SK-N-DZ (cell line): ENCODE measurements at regions not wholly inside any gene's neighbourhood (a gene's known extent, or its start where the extent isn't known, plus 50 kb on each side); places are given as distances from the start of the nearest gene placed in this dataset.
A peak's percentile ranks its signal among the peaks of the same experiment; 100 is the strongest.

Experiments used
- DNase-seq: peaks from one replicate; pipeline ENCODE4 v3.0.0-alpha.2; 2015; ENCODE audit warnings: low spot score

DNA sequence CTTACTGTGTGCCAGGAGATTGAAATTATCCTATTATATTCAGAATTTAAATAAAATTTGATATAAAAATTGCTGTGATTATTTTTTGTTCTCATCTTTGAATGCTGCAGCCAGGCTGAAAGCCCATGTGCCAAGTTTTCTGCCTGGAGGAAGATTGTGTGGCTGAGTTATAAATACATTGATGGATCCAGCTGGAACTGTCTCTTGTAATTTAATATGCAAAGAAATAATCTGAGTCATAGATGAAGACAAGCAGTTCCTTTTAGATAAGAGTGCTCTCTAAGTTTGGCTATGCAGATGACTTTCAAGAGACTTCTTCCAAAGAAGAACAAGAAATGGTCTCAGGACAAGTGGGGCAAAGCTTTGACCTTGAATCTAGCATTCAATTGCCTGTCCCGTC lies 871.0 kb downstream of the CDH11 start:
- DNase-seq = no peak

DNA sequence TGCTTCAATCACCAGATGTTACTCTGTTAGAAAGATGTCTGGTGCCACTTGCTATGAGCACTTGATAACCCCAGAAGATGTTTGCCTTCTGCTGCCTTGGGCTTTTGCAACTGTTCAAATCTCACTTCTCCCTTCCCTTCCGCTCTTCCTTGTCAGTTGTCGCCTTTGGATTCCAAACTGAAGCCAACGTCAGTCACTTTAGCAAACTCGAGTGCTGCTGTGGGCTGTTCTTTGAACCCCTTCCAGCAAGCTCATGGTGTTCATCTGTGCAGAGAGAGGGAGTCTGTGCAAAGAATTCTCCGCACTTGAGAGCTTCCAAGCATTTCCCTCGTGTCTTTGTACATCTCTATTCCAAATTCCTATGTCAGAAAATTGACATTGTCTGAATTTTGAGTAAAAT lies 879.4 kb downstream of the CDH11 start:
- no peak for DNase-seq

DNA sequence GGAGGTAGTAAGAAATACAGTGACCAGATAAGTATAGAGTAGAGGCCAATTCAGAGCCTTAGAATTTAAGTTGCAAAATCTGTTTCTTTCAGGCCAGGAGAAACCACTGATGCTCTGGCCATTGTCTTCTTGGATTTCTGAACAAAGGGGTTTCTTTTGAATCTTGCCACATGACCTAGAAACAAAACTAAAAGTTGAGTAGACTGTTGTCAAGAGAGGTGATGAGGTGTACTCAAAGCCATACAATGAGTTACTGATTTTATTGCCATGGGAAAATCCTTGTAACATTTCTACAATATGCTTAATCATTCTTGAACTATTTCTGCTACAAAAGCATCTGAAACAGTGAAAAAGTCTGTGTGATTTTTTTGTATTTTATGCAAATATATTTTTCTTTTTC lies 881.3 kb downstream of the CDH11 start:
- no peak for DNase-seq

DNA sequence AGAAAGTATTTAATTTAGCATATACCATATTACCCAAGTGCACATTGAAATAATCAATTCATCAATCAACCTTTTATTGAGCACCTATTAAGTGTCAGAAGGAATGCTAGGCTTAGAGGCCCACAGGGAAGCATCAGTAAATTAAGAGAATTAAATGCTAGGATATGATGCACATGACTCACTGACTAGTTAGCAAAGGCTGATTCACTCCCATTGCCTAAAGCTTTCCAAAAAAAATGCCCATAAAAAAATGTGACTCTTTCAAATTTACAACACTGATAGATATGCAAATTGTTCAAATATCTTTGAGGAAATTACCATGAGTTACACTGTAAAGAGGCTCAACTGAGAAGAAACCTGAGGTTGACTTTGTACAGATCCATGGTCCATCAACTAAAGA lies 883.3 kb downstream of the CDH11 start:
- no peak for DNase-seq

DNA sequence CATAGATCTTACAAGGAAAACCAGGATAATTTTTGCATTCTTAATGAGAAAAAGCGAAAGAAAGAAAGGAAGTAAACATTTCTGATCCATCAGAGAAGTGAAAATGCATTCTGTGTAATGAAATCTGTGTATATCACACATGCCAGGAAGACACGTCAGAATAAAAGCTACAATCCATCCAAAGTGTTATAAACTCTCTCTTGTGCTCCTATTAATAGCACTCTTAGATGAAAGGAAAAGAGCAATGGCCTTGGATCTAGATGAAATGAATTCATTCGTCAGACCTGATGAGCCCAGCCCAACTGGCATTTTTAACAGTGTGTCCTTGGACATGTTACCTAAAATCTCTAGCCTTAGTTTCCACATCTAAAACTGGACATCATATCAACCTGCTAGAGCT lies 885.5 kb downstream of the CDH11 start:
- no peak for DNase-seq

DNA sequence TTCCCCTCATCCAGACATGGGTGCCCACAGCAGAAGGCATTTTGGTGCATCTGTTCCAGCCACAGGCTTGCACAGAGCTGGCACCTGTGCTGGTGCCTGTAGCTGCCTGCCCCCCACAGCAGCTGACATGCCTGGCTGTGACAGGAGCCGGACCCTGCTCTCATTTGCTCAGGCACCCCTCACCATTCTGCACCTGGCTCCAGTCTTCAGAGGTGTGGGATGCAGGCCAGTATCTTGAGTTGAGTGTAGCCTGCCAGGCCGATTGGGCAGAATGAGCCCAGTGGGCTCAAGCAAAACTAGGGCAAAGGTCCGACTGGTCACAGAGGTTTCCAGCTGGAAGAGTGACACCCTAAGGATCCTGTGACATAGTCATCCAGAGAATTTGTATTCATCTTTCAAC lies 887.7 kb downstream of the CDH11 start:
- DNase-seq = no peak

DNA sequence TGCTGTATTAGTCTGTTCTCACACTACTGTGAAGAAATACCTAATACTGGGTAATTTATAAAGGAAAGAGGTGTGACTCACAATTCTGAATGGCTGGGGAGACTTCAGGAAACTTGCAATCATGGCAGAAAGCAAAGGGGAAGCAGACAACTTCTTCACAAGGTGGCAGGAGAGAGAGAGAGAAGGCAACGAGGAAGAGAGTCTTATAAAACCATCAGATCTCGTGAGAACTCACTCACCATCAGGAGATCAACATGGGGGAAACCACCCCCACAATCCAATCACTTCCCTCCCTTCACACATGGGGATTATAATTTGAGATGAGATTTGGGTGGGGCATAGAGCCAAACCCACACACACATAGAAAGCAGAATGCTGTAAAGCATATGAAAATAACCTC lies 896.2 kb downstream of the CDH11 start:
- no peak for DNase-seq

DNA sequence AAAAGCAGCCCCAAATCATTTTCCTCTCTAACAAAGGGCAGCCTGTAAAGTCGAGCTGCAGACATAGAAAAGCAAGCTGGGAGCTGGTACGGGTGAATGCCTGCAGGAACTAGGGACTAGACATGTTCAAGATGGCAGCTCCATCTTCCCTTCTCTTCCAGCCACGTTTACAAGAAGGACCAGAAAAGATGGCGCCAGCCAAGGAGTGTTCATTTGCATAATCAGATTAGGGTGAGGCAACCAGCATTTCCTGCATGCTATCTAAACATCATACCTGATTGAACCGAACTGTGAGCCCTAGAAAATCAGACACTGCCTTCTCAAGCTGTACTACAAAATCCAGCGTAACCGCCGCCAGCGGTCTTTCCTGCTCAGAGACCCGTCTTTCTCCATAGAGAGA lies 896.8 kb downstream of the CDH11 start:
- peak; percentile 2 for DNase-seq

DNA sequence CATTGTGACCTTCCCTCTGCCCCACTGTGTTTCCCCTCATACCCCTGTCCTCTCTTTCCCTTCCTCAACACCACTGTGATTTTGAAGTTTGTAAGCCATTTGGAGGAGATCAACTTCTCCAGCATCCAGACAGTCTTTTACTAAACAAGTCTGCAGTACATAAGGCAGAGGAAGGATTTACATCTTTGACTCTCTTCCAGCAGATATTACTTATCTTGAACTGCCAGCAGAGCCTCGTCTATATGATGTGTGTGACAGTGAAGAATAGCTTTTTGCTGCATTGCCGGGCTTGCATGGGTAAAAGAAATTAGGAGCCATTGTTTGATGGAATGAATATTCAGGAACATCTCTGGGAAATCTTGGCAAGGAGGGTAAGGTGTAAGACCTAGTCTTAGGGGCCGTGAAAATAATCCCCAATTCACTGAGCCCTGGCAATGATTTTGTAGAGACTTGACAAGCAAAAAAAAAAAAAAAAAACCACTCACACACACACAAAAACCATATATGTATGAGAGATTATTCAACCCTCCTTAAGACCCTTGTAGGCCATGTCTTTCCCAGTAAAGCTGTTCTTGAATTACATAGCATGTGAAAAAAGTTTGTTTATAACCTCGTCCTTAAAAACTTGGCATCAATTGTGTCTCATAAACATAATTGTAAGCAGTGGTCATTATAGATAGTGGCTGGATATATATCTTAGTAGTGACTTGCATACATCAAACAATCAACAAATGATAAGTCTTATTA lies 903.9 kb downstream of the CDH11 start:
- no peak for DNase-seq

DNA sequence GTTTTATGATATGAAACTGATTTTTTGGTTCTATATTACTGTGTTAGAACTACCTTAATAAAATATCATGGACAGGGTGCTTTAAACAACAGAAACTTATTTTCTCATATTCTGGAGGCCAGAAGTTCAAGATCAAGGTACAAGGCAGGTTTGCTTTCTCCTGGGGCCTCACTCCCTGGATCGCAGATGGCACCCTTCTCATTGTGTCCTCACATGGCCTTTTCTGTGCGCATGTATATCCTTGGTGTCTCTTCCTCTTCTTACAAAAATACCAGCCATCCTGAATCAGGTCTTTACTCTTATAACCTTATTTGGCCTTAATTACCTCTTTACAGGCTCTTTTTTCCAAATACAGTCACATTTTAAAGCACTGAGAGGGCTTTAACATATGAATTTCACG lies 906.1 kb downstream of the CDH11 start:
- DNase-seq = no peak

DNA sequence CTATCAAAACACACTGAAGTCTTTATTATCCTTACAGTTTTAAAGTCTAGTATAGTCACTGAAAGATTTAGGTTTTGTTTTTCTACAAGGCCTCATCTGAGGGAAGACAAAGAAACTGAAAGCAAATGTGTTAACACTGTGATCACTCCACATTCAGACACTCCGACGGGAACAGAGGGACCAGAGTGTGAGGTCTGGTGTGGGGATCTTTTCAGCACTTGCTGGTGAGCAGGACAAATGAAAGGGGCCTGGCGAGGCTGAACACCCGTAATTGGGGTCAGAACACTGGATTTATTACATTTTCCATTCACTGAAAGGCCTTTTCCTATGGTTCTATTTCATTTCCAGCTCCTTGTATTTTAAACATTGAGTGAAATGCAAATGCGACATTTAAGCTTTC lies 910.5 kb downstream of the CDH11 start:
- no peak for DNase-seq

DNA sequence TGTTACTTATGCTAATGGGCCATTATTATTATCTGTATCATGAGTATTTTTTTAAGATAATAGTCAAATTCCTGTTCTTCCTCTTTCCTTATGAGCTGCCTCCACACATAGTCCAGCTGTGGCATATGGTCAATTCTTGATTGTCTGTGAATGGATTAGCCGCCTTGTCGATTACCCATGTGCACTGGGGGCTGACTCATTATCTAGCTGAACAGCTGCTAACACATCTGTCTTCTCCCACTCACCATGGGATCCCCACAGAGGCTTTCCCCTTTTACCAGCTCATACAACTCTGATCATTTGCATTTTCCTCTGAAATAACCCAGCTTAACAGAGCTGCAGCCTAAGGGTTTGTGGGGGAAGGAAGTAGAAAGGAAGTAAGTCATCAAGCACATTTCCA lies 915.0 kb downstream of the CDH11 start:
- DNase-seq = no peak

DNA sequence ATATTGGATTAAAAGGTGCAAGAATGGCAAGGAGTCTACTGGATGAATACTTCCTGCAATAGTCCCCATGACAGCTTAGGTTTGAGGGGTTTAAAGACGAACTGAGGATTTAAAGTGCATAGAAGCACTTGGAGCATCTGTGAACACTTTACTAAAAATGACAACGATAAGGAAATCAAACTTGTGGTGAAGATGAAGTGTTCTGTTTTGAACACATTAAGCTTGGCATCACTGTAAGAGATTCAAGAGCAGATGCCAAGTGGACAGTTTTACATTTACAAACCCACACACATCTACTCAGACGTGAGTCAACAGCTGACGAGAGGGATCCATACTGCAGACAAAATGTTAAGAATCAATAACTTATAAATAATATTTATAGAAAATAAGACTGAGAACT lies 918.7 kb downstream of the CDH11 start:
- no peak for DNase-seq

DNA sequence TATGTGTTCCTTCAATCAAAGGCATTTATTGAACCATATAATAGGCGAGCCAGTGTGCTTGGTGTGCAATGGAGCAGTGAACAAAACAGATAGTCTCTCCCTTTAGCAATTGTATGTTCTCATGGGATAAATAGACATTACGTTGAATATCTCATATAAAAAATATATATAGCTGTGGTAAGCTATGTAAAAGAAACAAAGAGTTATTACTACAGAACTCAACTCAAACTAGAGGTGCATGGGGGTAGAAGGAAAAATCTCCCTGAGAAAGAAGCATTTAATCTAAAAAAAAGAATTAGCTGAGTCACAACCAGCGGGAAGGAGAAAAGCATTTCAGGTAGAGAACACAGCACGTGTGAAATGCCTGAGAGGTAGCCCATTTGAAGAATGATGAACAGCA lies 919.3 kb downstream of the CDH11 start:
- DNase-seq = no peak

DNA sequence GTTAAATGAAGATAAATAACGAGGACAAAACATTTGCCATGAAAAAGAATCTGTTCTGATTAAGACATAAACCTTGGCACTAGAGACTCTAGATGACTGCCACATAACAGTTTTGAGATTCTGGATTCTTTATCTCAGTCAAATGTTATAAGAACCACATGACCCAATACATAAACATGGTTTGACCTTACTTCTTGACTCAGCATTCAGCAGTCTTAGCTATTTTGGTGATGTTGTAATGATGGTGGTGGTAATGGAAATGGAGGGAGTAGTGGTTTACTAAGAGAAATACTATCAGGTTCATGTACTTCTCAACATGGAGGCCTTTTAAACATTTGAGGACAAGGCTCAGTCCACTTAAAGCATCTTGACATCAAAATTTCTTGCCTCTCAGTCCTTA lies 925.4 kb downstream of the CDH11 start:
- DNase-seq = no peak

DNA sequence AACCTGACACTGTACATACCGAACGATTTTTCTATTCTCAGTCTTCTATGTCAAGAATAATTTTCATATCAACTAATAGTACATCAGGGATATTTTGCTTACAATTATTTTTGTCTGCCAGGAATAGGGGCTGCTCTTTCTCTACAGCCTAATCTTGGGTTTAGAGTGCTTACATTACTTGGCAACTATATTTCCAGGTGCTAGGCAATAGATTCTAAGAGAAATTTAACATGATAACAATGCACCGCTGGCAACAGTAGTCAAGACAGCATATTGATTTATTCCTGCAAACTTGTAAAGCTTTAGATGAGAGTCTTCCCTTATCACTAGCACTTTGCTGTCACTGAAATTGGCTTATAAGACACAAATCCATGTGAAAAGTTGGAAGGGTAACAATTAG lies 935.9 kb downstream of the CDH11 start:
- no peak for DNase-seq

DNA sequence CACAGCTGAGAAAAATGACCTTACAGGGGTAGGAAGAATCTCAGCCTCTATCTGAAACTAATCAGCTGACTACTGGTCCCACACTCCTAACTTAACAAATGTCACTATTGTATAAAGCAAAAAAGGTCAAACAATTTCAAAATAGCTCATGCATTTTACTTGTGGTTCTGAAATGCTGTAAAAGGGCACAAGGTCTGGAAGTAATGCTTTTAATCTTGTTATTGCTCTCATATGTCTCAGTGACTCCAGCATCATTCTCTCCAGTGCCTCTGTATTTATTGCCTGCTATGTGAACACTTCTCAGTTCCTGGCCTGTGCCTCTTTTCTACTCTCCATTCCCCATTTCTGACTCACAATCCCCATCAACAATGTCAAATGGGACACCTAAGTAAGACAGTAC lies 937.7 kb downstream of the CDH11 start:
- DNase-seq = no peak

DNA sequence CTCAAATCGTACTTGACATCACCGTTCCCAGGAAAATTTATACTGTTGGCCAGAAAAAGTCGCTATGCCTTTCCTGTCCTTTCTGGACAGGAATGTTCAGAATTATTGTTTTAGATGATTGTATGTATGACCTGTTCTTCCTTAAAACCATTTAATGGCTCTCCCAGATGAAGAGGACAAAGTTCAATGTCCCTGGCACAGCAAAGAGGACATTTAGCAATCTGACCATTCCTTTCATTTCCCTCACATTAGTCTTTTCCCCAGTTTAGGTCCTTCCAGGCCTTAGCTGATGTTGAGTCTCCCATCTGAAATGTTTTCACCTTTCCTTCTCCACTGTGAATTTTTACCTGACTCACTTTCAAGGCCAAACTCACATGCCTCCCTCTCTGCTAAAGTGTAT lies 938.9 kb downstream of the CDH11 start:
- DNase-seq = no peak

DNA sequence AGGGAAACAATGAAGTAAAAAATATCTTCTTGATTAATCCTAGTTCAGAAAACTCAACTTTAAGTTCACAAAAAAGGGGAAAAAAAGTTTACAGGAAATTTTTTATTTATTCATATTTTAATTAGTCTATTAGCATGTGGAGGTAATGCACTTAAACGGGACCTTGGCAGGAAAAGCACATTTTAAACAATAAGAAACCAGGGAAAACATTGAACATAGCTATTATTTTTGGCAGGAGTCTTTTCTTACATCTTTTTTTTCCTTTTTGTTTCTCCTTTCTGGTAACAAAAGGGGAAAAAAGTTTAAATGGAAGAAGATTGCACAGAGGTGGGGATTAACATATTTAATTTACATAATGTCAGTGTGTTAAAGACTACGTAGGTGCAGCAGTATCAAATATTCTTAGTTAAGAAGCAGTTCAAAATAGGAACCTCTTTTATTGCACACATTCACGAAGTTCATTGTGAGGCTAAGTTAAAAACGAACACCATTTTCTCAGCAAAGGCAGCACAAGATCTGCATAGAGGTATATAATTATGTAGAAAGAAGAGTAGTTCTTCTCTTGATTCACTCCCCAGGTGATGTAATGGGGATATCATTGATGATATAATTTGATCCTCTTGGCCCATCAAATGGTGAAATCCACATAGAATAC lies 940.5 kb downstream of the CDH11 start:
- no peak for DNase-seq

DNA sequence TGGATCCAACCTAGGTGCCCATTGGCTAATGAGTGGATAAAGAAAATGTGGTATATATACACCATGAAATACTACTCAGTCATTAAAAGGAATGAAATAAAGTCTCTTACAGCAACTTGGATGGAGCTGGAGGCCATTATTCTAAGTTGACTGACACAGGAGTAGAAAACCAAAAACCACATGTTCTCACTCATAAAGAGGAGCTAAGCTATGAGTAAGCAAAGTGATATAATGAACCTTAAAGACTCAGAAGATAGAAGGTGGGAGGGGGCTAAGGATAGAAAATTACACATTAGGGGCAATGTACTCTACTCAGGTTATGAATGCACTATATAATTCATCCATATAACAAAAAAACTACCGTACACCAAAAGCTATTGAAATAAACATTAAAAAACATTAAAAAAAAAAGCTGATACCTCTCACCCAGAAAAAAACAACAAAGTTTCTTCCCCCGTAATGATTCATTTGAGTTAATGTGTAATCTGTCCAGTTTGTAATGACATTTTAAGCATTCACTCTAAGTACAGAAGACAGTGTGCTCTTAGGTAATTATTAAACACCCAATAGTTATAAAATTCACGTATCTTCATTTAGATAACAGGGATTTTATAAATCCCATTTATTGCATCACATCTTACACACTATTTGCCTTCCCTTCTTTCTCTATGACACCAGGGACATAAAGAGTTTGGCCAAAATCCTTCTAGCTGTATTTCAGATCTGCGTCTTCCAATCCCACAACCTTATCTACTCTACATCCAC lies 941.5 kb downstream of the CDH11 start:
- no peak for DNase-seq

DNA sequence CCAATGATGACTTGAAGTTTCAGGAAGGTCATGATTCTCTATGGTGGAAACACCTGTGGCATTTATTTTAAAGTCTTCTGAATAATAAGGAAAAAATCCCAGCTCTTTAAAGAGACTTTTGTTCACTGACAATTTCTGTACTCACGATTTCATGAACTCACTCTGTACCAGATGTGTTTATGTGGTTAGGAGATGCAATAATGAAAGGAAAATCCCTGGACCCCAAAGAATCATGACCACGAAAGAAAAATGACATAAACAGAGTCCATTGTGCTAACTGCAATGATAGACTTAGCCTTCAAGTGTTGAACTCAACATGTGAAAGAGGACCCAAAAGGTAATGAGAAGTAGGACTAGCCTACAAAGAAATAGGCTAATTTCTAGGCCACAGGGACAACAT lies 947.5 kb downstream of the CDH11 start:
- DNase-seq = no peak

DNA sequence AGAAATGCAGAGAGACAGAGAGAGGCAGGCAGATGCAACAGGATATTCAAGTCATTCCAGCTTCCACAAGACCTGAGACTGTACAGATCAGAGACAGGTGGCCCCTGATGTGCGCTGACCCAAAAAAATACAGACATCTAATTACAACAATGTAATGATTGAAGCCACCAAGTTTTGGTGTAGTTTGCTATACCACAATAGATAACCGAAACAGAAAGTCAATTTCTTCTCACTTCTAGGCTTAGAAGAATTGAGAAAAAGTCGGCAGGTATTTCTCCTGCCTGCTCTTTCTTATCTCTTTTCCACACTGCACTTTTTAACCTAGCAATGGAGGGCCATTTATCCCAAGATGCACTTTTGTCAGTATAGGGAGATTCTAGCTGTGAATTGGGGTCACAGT lies 949.2 kb downstream of the CDH11 start:
- no peak for DNase-seq

DNA sequence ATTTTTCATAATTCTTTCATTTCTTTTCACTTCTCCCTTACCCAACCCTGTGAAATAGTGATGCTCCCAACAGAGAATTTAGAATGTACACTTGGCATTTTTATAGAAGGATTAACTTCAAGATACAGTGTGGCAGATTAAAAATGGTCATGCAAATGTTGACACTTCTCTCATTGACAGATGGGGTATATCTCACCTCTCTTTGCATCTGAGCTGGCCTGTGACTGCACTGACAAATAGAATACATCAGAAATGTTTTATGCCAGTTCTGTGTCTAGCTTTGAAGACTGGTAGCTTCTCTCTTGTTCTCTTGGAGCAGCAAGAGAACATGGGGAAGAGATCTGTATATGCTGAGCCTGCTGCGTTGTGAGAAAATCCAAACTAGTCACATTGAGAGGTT lies 949.6 kb downstream of the CDH11 start:
- DNase-seq = no peak
